ENCODE measurements at regions not wholly inside any gene's neighbourhood (a gene's known extent, or its start where the extent isn't known, plus 50 kb on each side); places are given as distances from the start of the nearest gene placed in this dataset.
"Not testable (repeated sequence)": the region's sequence is repeated elsewhere in the genome, so short reads cannot be mapped to it uniquely, and the experiment has no call there.

DNA sequence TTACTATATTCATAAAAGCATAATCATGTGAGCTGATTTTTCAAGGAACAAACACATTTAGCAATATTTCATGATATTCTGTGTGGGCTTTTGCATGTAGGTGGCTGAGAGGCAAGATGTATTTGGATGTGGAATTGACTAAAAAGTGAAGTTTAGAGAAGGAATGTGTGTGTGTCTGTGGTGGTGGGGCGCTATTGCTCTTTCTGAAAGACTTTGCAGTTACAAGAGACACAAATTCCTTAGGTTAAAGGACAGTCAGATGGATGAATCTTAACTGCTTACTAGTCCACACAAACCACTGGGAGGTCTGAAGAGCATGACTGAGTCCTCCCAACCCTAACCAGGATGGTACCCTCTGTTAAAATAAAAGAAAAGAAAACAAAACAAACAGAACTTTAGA lies 200.1 kb downstream of the SDHAF3 start:
- DNase-seq: no peak
- TF ChIP-seq GATA1 (IDR thresholded peaks at IDR 0.05; ENCODE audit: low read depth, low read length): no peak
- no peak for TF ChIP-seq POLR2A (IDR thresholded peaks at IDR 0.05; ENCODE audit: low read length)

DNA sequence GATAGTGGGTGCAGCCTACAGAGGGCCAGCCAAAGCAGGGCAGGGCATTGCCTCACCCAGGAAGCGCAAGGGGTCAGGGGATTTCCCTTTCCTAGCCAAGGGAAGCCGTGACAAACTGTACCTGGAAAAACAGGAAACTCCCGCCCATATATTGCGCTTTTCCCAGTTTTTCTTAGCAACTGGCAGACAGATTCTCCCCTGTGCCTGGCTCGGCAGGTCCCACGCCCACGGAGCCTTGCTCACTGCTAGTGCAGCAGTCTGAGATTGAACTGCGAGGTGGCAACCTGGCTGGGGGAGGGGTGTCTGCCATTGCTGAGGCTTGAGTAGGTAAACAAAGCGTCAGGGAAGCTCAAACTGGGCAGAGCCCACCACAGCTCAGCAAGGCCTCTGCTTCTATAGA lies 212.4 kb downstream of the SDHAF3 start:
- not testable (repeated sequence) for DNase-seq

DNA sequence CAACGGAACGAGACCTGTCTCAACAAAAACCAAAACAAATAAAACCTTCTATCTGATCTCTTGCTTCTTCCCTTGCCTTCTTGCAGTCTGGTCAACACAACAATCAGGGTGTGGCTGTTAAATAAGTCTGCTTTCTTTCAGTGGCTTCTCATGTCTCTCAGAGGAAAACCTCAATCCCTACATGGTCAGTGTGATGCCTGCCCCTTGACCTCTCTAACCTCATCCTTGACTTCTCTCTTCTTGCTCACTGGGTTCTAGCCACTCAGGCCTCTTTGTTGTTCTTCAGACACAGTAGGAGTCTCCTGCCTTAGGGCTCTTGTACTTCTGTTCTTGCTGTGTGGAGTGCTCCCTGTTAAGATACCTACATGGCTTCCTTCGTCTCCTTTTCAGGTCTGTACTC lies 220.4 kb downstream of the SDHAF3 start:
- DNase-seq: no peak
- TF ChIP-seq POLR2A (IDR thresholded peaks at IDR 0.05; ENCODE audit: low read length): no peak
- TF ChIP-seq GATA1 (IDR thresholded peaks at IDR 0.05; ENCODE audit: low read depth, low read length): no peak

DNA sequence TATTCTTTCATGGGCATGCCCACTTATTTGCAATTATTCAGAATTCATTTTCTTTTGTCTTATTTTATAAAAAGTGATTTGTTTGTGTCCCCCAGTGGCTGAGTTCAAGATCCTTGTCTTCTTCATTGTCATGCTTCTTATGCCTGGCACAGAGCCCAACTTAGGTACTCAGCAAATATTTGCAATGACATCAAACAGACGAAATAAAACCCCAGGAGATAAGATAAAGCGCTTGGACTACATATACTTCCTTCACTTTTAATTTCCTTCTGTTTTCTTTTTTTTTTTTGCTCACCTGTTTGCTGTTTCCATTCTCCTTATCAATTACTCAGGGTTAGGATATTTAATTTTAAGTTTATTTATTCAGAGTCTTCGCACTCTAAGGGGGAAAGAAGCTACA lies 225.0 kb downstream of the SDHAF3 start:
- DNase-seq: no peak
- TF ChIP-seq POLR2A (IDR thresholded peaks at IDR 0.05; ENCODE audit: low read length) (no peak), GATA1 (IDR thresholded peaks at IDR 0.05; ENCODE audit: low read depth, low read length) (no peak)

DNA sequence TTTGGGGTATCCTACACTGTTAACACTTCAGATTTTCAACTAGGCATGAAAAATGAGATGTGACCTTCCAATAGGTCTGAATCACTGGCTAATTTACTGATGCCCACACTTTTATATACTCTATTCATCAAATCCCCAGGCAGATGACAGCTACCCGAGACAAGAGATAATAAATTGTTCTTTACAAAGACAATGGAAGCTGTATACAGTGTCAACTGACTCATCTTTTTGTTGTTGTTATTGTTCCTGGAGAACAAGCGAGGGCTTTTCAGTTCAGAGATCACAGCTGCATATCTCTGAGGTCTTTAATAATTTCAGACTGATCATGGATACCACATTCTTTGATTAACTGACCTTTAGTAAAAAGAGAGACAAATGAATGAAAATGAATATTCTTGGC lies 228.9 kb downstream of the SDHAF3 start:
- no peak for DNase-seq
- TF ChIP-seq POLR2A (IDR thresholded peaks at IDR 0.05; ENCODE audit: low read length): no peak
- no peak for TF ChIP-seq GATA1 (IDR thresholded peaks at IDR 0.05; ENCODE audit: low read depth, low read length)

DNA sequence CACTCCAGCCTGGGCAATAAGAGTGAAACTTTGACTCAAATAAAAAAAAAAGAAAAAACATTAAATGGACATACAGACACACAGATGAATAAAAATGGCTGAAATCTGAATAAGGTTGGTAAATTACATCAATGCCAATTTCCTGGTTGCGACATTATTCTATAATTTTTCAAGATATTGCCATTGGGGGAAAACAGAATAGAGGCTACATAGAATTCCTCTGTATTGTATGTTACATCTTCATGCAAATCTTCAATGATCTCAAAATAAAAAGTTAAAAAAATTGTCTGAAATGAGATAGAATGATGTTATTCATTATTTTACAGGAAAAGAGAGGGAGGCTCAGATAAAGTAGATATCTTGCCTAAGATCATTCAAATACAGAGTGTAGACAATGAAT lies 234.0 kb downstream of the SDHAF3 start:
- no peak for DNase-seq
- TF ChIP-seq GATA1 (IDR thresholded peaks at IDR 0.05; ENCODE audit: low read depth, low read length) (no peak), POLR2A (IDR thresholded peaks at IDR 0.05; ENCODE audit: low read length) (no peak)

DNA sequence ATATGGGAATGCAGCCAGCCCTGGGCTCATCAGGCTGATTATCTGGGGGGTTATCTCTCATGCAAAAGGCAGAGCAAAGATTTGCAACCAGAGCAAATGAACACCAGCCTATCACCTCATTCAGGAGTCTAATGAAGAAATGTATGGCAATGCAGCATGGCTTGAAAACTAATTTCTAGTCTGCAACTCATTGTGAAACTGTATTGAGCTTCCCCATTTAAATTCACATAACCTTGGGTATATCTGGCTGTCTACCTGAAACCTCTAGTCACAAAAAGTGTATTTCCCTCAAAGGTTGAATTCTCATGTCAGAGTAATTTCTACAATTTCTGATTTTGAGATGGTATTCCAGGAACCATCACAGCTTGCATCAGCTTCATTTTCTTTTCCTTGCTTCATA lies 240.0 kb downstream of the SDHAF3 start:
- TF ChIP-seq POLR2A (IDR thresholded peaks at IDR 0.05; ENCODE audit: low read length) (no peak), GATA1 (IDR thresholded peaks at IDR 0.05; ENCODE audit: low read depth, low read length) (no peak)
- no peak for DNase-seq

DNA sequence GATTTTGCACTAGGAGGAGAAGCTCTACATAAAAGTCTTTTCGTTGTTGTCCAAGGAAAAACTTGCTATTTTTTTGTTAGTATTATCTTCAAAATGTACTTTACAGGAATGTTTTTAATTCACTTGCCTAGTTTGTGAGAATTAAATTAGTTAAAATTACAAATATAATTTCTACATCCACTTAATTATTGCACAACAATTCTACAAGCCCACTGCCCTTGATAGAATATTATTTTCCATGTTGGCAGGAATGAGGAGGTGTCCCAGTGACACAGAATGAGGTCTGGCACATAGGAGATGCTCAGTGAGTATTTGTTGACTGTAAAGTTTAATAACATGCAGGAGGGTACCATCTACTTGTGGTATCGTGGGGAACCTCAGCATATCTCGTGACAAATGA lies 255.4 kb downstream of the SDHAF3 start:
- DNase-seq: no peak
- TF ChIP-seq POLR2A (IDR thresholded peaks at IDR 0.05; ENCODE audit: low read length) (no peak), GATA1 (IDR thresholded peaks at IDR 0.05; ENCODE audit: low read depth, low read length) (no peak)

DNA sequence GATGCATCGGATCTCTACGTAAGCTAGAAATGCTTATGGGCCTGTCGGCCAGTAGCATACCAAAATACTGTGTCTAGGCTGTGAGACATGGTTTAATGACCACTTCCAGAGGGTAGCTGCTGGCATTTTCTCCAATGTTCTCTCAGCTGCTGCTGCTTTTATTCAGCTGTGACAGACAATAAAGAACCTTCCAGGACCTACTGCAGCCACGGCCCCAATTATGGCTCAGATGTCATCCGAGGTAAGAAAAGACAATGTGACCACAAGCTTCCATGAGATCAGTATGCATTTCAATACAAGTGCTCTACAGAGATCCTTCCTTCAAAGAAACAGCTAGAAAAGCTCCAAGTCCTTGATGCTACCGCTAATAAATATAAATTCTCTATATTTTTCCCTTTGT lies 256.2 kb downstream of the SDHAF3 start:
- TF ChIP-seq POLR2A (IDR thresholded peaks at IDR 0.05; ENCODE audit: low read length): no peak
- no peak for TF ChIP-seq GATA1 (IDR thresholded peaks at IDR 0.05; ENCODE audit: low read depth, low read length)

DNA sequence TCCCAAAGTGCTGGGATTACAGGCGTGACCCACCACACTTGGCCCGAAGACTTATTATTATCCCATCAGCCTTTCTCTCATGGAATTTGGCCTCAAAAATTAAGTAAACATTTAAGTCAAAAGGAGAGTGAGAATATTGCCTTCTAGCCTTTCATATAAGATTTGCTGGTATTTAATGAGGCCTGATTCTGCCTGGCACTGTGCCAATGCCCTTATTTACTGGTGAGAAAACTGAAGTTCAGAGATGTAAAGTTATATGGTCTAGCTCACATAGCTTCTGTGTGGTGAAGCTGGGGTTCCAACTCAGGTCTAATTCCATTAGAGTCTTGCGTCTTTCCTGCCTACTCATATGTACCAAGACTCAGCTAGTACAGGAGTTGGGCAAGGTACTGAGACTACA lies 260.2 kb downstream of the SDHAF3 start:
- no peak for DNase-seq
- no peak for TF ChIP-seq POLR2A (IDR thresholded peaks at IDR 0.05; ENCODE audit: low read length)
- no peak for TF ChIP-seq GATA1 (IDR thresholded peaks at IDR 0.05; ENCODE audit: low read depth, low read length)

More for the DNA sequence above, 256.2 kb downstream of the SDHAF3 start:
- DNase-seq: no peak

DNA sequence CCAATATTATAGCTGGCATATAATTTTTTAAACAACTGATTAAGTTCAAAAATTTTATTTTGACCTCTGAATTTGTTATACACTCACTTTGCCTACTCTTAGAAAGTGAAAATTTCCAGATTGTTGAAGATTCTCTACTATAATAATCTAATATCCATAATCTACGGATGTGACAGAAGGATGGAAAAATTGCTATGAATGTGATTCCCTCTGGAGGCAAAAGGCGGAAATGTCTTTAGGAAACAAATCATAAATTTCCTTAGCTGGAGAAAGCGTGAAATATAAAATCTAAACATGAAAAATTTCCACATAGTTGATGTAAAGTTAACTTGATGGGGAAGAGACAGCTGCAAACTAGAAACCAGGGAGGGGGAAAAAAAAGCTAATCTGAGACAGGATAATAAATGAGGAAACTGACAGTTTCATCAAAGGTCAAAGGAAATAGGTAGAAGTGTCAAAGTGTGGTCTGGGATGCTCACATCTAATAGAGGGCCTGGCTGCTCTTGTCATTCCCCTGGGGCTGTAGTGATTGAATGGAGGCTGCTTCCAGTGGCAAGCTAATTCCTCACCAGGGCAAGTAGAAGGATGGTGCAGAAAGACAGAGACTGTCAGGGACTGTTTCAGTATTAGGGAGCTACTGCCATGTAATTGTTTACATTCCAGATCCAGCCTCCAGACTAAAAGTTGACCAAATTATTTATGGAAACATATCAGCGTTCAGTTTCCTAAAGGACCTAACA lies 264.5 kb downstream of the SDHAF3 start:
- TF ChIP-seq POLR2A (IDR thresholded peaks at IDR 0.05; ENCODE audit: low read length) (no peak), GATA1 (IDR thresholded peaks at IDR 0.05; ENCODE audit: low read depth, low read length) (no peak)
- no peak for DNase-seq

DNA sequence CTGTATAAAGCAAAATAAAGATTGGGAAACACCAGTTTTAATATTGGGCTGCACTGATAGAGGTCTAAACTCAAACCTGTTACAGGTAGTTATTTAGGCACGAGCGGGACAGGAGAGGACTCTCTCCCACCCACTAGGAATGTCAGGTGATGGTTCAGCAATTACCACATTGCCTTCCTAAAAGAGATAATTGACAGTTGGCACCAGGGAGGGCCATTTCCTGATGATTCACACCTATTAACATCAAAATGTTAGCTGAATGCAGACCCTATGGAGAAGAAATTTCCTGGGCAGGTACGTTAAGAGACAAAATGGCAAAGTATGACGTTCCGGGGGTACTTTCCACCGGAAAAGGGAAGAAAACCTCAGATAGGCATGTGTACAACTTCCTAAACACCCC lies 272.6 kb downstream of the SDHAF3 start:
- DNase-seq: no peak
- TF ChIP-seq POLR2A (IDR thresholded peaks at IDR 0.05; ENCODE audit: low read length) (no peak), GATA1 (IDR thresholded peaks at IDR 0.05; ENCODE audit: low read depth, low read length) (no peak)

DNA sequence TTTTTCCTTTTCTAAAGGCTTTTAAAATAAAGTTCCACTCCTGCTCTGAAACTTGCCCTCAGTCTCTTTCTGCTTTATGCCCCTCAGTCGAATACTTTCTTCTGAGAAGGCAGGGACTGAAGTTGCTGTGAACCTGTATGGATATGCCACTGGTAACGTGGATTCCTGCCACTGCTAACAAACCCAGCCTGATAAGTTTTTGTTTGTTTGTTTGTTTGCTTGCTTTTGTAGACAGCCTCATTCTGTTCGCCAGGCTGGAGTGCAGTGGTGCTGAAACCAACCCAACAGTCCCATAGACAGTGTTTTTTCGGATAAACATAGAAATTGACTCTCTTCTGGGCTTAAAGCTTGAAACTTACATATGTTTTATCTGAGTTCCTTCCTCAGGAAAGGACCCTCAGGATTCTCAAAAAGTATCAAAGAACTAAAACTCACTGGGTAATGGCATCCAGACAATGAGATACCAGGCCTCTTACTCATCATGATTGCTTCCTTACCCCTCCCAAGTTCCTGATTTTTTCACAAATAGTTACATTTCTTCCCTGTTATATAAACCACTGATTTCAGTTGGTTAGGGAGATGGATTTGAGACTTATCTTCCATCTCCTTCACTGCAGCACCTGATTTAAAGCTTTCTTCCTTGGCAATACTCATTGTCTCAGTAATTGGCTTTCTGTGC lies 273.6 kb downstream of the SDHAF3 start:
- no peak for TF ChIP-seq POLR2A (IDR thresholded peaks at IDR 0.05; ENCODE audit: low read length)
- no peak for TF ChIP-seq GATA1 (IDR thresholded peaks at IDR 0.05; ENCODE audit: low read depth, low read length)
- DNase-seq: no peak

DNA sequence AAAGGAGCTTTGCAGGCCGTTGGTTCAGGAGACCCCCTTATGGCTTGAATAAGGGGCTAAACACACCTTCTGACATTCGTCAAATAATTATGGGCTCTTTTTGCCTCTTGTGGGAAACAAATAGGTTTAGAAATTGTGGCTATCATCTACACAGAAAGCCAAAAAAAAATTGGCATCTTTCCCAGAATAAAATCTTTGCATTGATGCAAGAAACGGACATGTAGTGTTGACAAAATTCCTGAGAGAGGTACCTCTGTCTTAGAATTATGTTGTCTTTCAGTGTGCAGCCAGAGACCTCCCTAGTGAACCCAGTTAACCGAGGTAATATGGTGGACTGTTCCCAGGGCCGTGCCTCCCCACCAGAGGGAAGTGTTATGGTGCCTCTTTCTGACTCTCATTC lies 283.9 kb downstream of the SDHAF3 start:
- TF ChIP-seq POLR2A (IDR thresholded peaks at IDR 0.05; ENCODE audit: low read length) (no peak), GATA1 (IDR thresholded peaks at IDR 0.05; ENCODE audit: low read depth, low read length) (no peak)
- DNase-seq: no peak

DNA sequence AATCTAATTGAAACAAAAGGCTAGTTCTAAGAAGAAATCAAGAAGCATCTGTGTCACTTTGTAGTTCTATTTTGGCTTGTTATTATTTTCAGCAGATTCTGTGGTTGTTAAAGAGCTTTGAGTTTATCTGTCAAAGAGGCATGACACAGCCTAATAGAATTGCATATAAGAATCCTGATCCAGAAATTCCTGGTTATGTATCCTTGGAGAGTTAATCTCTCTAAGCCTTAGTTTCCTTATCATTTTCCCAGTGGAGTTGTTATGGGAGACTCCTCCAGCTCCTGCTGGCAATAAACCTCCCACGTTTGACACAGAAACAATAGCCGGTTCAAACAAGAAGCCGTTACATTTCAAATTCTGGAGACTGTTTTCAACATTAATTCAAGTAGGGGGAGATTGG lies 288.3 kb downstream of the SDHAF3 start:
- no peak for TF ChIP-seq GATA1 (IDR thresholded peaks at IDR 0.05; ENCODE audit: low read depth, low read length)
- TF ChIP-seq POLR2A (IDR thresholded peaks at IDR 0.05; ENCODE audit: low read length): no peak
- no peak for DNase-seq
